Astrocyte of the spinal cord (primary cell): ENCODE measurements at regions not wholly inside any gene's neighbourhood (a gene's known extent, or its start where the extent isn't known, plus 50 kb on each side); places are given as distances from the start of the nearest gene placed in this dataset.

Experiments
- DNase-seq: peaks from one replicate; pipeline ENCODE4 v3.0.0; 2011; ENCODE audit warnings: low read depth, low spot score
- H3K4me3 ChIP-seq: 2 replicates; pipeline ENCODE4 v1.5.1; 2011; ENCODE audit warnings: low read depth, mild to moderate bottlenecking, low read length, moderate library complexity
- in situ Hi-C: cut with HindIII; loops from 2 replicates; pipeline ENCODE4 v1.10.0; 2017; ENCODE audit warnings: low sequenced_read_pairs
- TF ChIP-seq, protein P1 (sequence below): IDR thresholded peaks from 2 replicates; pipeline ENCODE4 v1.5.1; 2012; ENCODE audit warnings: low read depth, mild to moderate bottlenecking, low read length, inconsistent platforms

- in situ Hi-C loops = no loop called here
- TF ChIP-seq, protein P1, sequence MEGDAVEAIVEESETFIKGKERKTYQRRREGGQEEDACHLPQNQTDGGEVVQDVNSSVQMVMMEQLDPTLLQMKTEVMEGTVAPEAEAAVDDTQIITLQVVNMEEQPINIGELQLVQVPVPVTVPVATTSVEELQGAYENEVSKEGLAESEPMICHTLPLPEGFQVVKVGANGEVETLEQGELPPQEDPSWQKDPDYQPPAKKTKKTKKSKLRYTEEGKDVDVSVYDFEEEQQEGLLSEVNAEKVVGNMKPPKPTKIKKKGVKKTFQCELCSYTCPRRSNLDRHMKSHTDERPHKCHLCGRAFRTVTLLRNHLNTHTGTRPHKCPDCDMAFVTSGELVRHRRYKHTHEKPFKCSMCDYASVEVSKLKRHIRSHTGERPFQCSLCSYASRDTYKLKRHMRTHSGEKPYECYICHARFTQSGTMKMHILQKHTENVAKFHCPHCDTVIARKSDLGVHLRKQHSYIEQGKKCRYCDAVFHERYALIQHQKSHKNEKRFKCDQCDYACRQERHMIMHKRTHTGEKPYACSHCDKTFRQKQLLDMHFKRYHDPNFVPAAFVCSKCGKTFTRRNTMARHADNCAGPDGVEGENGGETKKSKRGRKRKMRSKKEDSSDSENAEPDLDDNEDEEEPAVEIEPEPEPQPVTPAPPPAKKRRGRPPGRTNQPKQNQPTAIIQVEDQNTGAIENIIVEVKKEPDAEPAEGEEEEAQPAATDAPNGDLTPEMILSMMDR = no peak
- no peak for DNase-seq
- no peak overlapping the region for H3K4me3 ChIP-seq
Observed at GRCh38 chr16:86739808-86740207, 161.5 kb downstream of the FOXL1 start.

GRCh38 chr16:86740298-86740697, 161.9 kb downstream of the FOXL1 start:
- DNase-seq = no peak
- in situ Hi-C loops = no loop called here
- H3K4me3 ChIP-seq = no peak overlapping the region
- TF ChIP-seq, protein P1 = no peak

DNA sequence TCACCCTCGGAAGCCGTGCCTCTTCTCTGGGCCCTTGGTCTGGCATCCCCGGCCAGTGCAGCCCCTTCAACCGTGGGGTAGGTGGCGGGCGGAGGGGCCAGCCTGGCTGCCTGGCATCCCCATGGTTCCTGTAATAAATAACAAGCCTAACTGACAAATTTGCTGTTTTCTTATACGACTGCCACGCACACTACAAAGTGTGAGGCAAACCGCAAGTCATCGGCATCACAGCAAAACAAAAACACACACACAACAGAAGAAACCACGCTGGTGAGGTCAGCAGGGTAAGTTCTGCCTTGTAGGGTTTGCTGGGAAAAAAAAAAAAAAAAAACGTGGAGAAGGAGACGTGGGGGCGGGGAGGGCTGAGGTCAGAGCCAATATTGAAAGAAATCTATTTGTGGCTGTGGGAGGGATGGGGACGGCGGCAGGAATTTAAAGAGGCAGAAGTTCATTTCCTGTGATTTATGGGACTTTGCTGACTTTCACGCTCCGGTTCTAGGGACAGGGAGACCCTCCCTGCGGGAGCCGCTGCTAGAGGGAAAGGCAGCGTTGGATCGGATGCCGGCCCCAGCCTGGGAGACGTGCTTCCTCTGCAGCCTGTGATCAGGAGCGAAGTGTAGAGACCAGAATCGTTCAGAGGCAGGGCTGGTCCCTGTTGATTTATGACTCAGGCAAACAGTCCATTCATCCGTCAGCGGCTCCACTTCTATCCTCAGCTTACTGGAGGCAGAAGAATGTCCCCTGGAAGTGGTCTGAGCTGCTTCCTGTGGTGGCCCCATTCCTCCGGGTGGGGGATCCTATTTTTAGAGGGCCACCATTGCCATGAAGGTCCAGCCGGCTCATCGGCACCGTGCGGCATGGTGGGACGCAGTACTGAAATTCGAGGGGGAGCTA, 162.8 kb downstream of the FOXL1 start:
- H3K4me3 ChIP-seq = peak overlapping the region; percentile 37
- DNase-seq = peak; percentile 83
- TF ChIP-seq, protein P1 = no peak
- in situ Hi-C loops = no loop called here

- in situ Hi-C loops = no loop called here
- TF ChIP-seq, protein P1 = no peak
- DNase-seq = no peak
- H3K4me3 ChIP-seq = no peak overlapping the region
Observed at GRCh38 chr16:86747761-86748160, 169.4 kb downstream of the FOXL1 start.

DNA sequence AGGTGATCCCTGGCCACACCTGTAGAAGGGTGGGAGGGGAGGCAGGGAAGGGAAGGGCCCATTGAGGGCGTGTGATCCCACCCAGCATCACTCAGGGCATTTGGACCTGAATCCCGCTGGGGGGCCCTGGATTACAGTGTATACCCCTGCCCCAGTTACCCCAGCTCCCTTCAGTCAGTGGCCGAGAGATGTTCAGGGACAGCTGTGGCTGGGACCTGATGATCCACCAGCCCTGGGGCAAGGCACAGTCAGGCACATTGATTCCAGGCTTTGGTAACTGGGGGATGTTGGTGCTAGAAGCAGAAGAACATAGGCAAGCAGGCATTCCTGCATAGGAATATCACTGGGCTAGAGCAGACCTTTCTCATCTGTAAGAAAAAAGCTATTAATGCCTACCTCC, 170.3 kb downstream of the FOXL1 start:
- no peak for DNase-seq
- no peak overlapping the region for H3K4me3 ChIP-seq
- TF ChIP-seq, protein P1 = no peak
- in situ Hi-C loops = no loop called here

- TF ChIP-seq, protein P1 = no peak
- in situ Hi-C loops = no loop called here
- H3K4me3 ChIP-seq = no peak overlapping the region
- DNase-seq = peak; percentile 94
Observed at GRCh38 chr16:86751076-86752030, 173.0 kb downstream of the FOXL1 start.
